Endodermal cell (in vitro differentiated cells): ENCODE measurements at regions not wholly inside any gene's neighbourhood (a gene's known extent, or its start where the extent isn't known, plus 50 kb on each side); places are given as distances from the start of the nearest gene placed in this dataset.
"Not testable (repeated sequence)": the region's sequence is repeated elsewhere in the genome, so short reads cannot be mapped to it uniquely, and the experiment has no call there.

Experiments used
- DNase-seq: peaks from one replicate; pipeline ENCODE4 v3.0.0-alpha.2; 2017
- H3K27ac ChIP-seq: 2 replicates; pipeline ENCODE4 v1.5.1; 2013; ENCODE audit warnings: mild to moderate bottlenecking, low read depth, low read length, moderate library complexity
- H3K27me3 ChIP-seq: 2 replicates; pipeline ENCODE4 v1.6.1; 2013; ENCODE audit warnings: mild to moderate bottlenecking, low read length, moderate library complexity; ENCODE audit not compliant: insufficient read depth, control insufficient read depth, poor library complexity, severe bottlenecking
- H3K36me3 ChIP-seq: 2 replicates; pipeline ENCODE4 v1.7.0; 2013; ENCODE audit warnings: mild to moderate bottlenecking, low read length, moderate library complexity; ENCODE audit not compliant: control insufficient read depth, insufficient read depth
- H3K4me1 ChIP-seq: one replicate; pipeline ENCODE4 v1.7.0; 2013; ENCODE audit warnings: low read length; ENCODE audit not compliant: control insufficient read depth, insufficient read depth
- H3K4me3 ChIP-seq: 2 replicates; pipeline ENCODE4 v1.5.1; 2013; ENCODE audit warnings: mild to moderate bottlenecking, low read length, moderate library complexity
- H3K9ac ChIP-seq: 2 replicates; pipeline ENCODE4 v1.6.1; 2013; ENCODE audit warnings: mild to moderate bottlenecking, low read length, moderate library complexity; ENCODE audit not compliant: poor library complexity, severe bottlenecking; ENCODE audit errors: extremely low read depth
- H3K9me3 ChIP-seq: 2 replicates; pipeline ENCODE4 v1.6.1; 2013; ENCODE audit warnings: mild to moderate bottlenecking, low read length, moderate library complexity; ENCODE audit not compliant: control insufficient read depth
- H3K27ac Mint-ChIP-seq: 2 replicates; pipeline ENCODE4 v1.8.0; 2020; ENCODE audit warnings: mixed read lengths
- H3K27me3 Mint-ChIP-seq: 2 replicates; pipeline ENCODE4 v1.8.0; 2021; ENCODE audit warnings: mild to moderate bottlenecking, mixed read lengths; ENCODE audit not compliant: insufficient read depth
- H3K36me3 Mint-ChIP-seq: 2 replicates; pipeline ENCODE4 v1.8.0; 2020; ENCODE audit warnings: low read depth, mixed read lengths
- H3K4me1 Mint-ChIP-seq: 2 replicates; pipeline ENCODE4 v1.8.0; 2020; ENCODE audit warnings: mixed read lengths
- H3K4me3 Mint-ChIP-seq: 2 replicates; pipeline ENCODE4 v1.8.0; 2020; ENCODE audit warnings: mild to moderate bottlenecking, moderate library complexity, mixed read lengths
- H3K9me3 Mint-ChIP-seq: 2 replicates; pipeline ENCODE4 v1.8.0; 2020; ENCODE audit warnings: mild to moderate bottlenecking, mixed read lengths
- CTCF ChIP-seq: fragments of 200-600 bp; sonication (generic); conservative IDR thresholded peaks from 2 replicates; pipeline ENCODE4 v1.5.0; 2021; ENCODE audit warnings: antibody characterized with exemption, mild to moderate bottlenecking
- WGBS, 2 experiments: methylation state at CpG; one replicate each; pipeline versions ENCODE4 v1.1.5 to v1.1.7; 2013; ENCODE audit warnings: missing lambda C conversion rate in 2 of 2, mixed read lengths in 1 of 2; ENCODE audit not compliant: insufficient coverage in 1 of 2, insufficient read length in 1 of 2; 5-methylcytosine and 5-hydroxymethylcytosine counted together

DNA sequence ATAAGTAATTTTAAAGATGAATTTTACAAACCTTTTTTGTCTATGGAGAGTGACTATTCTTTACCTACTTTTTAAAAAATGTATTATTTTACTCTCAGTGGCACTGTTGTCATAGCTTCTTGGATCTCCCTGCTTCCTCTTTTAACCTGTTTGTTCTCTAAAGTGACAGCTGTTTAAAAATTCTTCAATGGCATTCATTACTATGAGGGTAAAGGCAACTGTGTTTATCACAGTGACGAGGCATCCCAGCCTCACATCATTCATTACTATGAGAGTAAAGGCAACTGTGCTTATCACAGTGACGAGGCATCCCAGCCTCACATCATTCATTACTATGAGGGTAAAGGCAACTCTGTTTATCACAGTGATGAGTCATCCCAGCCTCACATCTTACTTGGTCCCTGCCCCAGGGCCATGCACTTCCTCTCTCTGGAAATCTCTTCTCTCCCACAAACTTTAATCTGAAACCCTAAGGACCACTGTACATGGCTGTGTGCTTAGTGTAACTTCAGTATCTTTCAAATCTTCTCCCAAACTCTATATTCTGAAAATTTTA lies 101.7 kb upstream of the ZNF717 start:
- Mint-ChIP-seq H3K36me3 (no peaks in the 10 kb centered on the region), H3K9me3 (no peaks in the 10 kb centered on the region), H3K4me3 (no peak overlapping the region)

DNA sequence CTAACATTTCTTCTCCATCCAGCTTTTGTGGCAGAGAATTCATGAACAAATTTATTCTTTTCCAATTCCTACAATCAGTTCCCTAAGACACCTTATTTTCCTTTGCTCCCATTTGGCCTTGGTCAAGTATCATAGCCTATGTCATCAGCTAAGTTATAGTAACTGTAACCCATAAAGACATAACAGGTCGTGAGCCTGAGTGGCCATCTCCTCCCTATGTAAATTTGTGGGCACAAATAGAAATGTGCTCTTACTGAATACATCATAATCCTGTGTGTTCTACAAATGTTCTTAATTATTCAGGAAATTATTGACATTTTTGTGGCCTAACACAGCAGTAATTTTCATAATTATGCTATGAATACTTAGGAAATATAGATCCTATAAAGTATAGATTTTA lies 108.9 kb upstream of the ZNF717 start:
- Mint-ChIP-seq H3K4me3 (no peak overlapping the region), H3K36me3 (no peaks in the 10 kb centered on the region), H3K9me3 (no peaks in the 10 kb centered on the region), H3K27me3 (no peaks in the 10 kb centered on the region), H3K27ac (no peak overlapping the region), H3K4me1 (no peaks in the 10 kb centered on the region)
- DNase-seq, result no peak
- TF ChIP-seq CTCF, result no peak
- Histone ChIP-seq H3K36me3 (no peaks in the 10 kb centered on the region), H3K4me3 (no peak overlapping the region), H3K9ac (no peak overlapping the region), H3K27me3 (no peaks in the 10 kb centered on the region), H3K9me3 (no peaks in the 10 kb centered on the region), H3K27ac (no peak overlapping the region), H3K4me1 (no peaks in the 10 kb centered on the region)
- 90% methylated on average over 1 of the region's 1 CpG; no CpG with 5 or more reads in 1 of the 2 experiments for WGBS, 2 experiments

More for the DNA sequence above, 101.7 kb upstream of the ZNF717 start:
- Histone ChIP-seq H3K27me3 (no peaks in the 10 kb centered on the region), H3K4me3 (no peak overlapping the region), H3K36me3 (no peaks in the 10 kb centered on the region), H3K4me1 (no peaks in the 10 kb centered on the region), H3K27ac (no peak overlapping the region), H3K9me3 (no peaks in the 10 kb centered on the region), H3K9ac (no peak overlapping the region)
- Mint-ChIP-seq H3K27me3 (no peaks in the 10 kb centered on the region), H3K4me1 (no peaks in the 10 kb centered on the region), H3K27ac (no peak overlapping the region)
- no peak for DNase-seq
- no peak for TF ChIP-seq CTCF
- WGBS, 2 experiments, result 77 to 84% methylated on average over 2 of the region's 2 CpGs

DNA sequence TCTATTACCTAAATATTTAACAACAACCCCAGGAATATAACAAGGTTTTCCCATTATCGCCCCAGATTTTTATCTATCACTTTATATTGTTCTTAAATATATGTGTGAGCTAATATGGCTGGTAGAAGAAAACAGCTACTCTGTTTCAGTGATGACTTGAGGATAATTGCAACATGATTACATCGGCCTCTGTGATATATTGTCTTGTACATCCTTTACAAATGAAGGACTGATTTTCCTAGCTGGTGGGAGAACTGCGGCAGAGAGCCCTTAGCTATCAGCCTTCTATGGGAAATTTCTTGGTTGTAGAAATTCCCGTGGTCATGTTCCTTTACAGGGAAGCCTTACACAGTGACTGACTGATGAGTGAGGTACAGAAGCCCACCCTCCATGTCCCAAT lies 110.9 kb upstream of the ZNF717 start:
- no peaks in the 10 kb centered on the region for H3K27me3 Mint-ChIP-seq
- no peak for DNase-seq
- H3K27me3 ChIP-seq, result no peaks in the 10 kb centered on the region
- H3K9me3 Mint-ChIP-seq, result no peaks in the 10 kb centered on the region
- no peak overlapping the region for H3K9ac ChIP-seq
- no peak overlapping the region for H3K27ac Mint-ChIP-seq
- no peak overlapping the region for H3K27ac ChIP-seq
- no peak overlapping the region for H3K4me3 ChIP-seq
- H3K36me3 Mint-ChIP-seq, result no peaks in the 10 kb centered on the region
- no peak overlapping the region for H3K4me3 Mint-ChIP-seq
- TF ChIP-seq CTCF, result no peak
- H3K9me3 ChIP-seq, result no peaks in the 10 kb centered on the region
- no peaks in the 10 kb centered on the region for H3K36me3 ChIP-seq
- no peaks in the 10 kb centered on the region for H3K4me1 ChIP-seq
- H3K4me1 Mint-ChIP-seq, result no peaks in the 10 kb centered on the region
- 88 to 100% methylated on average over 2 to 3 of the region's 4 CpGs for WGBS, 2 experiments

- not testable (repeated sequence) for H3K36me3 Mint-ChIP-seq, H3K27ac Mint-ChIP-seq, H3K9ac ChIP-seq, H3K4me1 ChIP-seq, DNase-seq, H3K4me1 Mint-ChIP-seq, H3K27me3 Mint-ChIP-seq, H3K9me3 Mint-ChIP-seq, H3K27me3 ChIP-seq, H3K9me3 ChIP-seq, H3K36me3 ChIP-seq, H3K4me3 ChIP-seq, H3K4me3 Mint-ChIP-seq, H3K27ac ChIP-seq
- WGBS, 2 experiments, result 83 to 94% methylated on average over 3 to 4 of the region's 4 CpGs
These were observed 116.1 kb upstream of the ZNF717 start for GRCh38 chr3:75901446-75901845.
